DND-41 (cell line): ENCODE measurements at regions not wholly inside any gene's neighbourhood (a gene's known extent, or its start where the extent isn't known, plus 50 kb on each side); places are given as distances from the start of the nearest gene placed in this dataset.

ENCODE experiments used
- EZH2 ChIP-seq: IDR thresholded peaks from 3 replicates; pipeline ENCODE4 v1.6.1; 2012; ENCODE audit warnings: borderline replicate concordance, low read depth, mild to moderate bottlenecking, moderate library complexity, low read length, inconsistent platforms; ENCODE audit not compliant: severe bottlenecking
- TF ChIP-seq, protein P1 (sequence below): IDR thresholded peaks from 2 replicates; pipeline ENCODE4 v1.5.1; 2012; ENCODE audit warnings: borderline replicate concordance, low read length, moderate library complexity, mild to moderate bottlenecking; ENCODE audit not compliant: poor library complexity, severe bottlenecking; ENCODE audit errors: extremely low read depth

DNA sequence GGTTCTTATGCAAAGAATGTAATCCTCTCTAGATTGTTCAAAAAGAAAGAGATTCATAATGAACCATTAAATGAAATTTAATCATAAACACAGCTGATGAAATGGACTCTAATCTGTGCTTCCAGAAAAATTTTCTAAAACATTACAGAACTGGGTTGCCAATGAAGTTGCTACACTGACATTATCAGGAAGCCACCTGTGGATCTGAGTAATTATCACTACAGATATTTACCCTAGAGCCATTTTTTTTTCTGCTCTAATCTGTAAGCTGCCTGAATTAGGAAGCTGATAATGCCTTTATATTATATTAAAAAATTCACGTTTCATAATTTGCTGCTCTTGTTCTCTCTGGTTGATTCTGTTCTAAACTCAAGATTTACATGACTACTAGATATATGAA, 380.1 kb downstream of the GRIA2 start:
- TF ChIP-seq, protein P1, sequence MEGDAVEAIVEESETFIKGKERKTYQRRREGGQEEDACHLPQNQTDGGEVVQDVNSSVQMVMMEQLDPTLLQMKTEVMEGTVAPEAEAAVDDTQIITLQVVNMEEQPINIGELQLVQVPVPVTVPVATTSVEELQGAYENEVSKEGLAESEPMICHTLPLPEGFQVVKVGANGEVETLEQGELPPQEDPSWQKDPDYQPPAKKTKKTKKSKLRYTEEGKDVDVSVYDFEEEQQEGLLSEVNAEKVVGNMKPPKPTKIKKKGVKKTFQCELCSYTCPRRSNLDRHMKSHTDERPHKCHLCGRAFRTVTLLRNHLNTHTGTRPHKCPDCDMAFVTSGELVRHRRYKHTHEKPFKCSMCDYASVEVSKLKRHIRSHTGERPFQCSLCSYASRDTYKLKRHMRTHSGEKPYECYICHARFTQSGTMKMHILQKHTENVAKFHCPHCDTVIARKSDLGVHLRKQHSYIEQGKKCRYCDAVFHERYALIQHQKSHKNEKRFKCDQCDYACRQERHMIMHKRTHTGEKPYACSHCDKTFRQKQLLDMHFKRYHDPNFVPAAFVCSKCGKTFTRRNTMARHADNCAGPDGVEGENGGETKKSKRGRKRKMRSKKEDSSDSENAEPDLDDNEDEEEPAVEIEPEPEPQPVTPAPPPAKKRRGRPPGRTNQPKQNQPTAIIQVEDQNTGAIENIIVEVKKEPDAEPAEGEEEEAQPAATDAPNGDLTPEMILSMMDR: no peak
- no peak for TF ChIP-seq EZH2
